ENCODE measurements at regions not wholly inside any gene's neighbourhood (a gene's known extent, or its start where the extent isn't known, plus 50 kb on each side); places are given as distances from the start of the nearest gene placed in this dataset.

DNA sequence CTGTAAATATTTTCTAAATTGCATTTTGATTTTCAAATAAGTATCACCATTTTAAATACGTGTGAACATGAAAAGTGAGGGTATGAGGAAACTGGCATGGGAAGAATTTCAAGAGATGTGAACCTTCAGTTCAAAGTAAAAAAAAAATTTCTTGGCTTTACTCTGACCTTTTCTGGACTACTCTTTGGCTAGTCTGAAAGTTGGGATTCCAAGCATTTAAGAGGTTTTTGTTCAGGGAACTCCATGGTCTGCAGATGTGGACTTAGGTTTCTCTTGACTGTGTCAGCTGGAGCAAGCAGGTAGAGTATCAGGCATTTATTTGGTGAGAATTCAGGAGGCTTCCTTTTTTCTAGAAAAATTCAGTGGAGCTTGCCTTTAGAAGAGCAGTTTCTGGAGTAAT, 311.6 kb downstream of the LRIG3 start:
- peaks cover 0 to 3% (median 0%) of the 10 kb centered on the region in 8 donors for H3K9me3 ChIP-seq
- no peaks in the 10 kb centered on the region for H3K36me3 ChIP-seq
- intact Hi-C loops (cut with DNase I; ENCODE audit: low total_unique reads): no loop called here
- no peak for DNase-seq
- 59 to 80% (median 65%) methylated on average over 1 of the region's 1 CpG for WGBS, 5 donors
- H3K27me3 ChIP-seq (replicated peaks in 1 of 7): no peaks in the 10 kb centered on the region
- no peak overlapping the region for H3K27ac ChIP-seq
- H3K4me3 ChIP-seq: no peak overlapping the region
- TF ChIP-seq POLR2A (IDR thresholded peaks at IDR 0.05): no peak
- TF ChIP-seq POLR2AphosphoS5 (IDR thresholded peaks at IDR 0.05): no peak
- TF ChIP-seq, protein P1, sequence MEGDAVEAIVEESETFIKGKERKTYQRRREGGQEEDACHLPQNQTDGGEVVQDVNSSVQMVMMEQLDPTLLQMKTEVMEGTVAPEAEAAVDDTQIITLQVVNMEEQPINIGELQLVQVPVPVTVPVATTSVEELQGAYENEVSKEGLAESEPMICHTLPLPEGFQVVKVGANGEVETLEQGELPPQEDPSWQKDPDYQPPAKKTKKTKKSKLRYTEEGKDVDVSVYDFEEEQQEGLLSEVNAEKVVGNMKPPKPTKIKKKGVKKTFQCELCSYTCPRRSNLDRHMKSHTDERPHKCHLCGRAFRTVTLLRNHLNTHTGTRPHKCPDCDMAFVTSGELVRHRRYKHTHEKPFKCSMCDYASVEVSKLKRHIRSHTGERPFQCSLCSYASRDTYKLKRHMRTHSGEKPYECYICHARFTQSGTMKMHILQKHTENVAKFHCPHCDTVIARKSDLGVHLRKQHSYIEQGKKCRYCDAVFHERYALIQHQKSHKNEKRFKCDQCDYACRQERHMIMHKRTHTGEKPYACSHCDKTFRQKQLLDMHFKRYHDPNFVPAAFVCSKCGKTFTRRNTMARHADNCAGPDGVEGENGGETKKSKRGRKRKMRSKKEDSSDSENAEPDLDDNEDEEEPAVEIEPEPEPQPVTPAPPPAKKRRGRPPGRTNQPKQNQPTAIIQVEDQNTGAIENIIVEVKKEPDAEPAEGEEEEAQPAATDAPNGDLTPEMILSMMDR (IDR thresholded peaks at IDR 0.05 in 8 of 11, conservative IDR thresholded peaks at IDR 0.05 in 3 of 11): no peak
- H3K4me1 ChIP-seq: no peaks in the 10 kb centered on the region

DNA sequence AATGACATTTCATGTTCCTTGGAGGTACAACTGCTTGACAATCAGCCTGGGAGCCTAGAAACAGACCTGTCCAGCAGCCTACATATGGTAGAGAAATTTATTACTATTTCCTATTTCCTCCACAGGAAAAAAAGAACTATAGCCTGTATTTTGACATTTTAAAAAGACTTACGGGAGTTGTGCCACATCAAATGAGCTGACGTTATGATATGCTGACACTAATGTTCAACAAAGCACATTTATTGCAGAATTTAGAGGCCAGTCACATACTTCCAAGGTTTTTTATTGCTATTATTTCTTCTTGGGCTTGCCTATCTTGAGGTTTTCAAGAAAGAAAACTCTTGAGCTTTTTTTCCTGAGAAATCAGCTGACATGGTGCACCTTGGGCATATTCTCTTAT, 305.3 kb downstream of the LRIG3 start:
- Histone ChIP-seq H3K4me1 (no peaks in the 10 kb centered on the region), H3K36me3 (no peaks in the 10 kb centered on the region), H3K9me3 (no peaks in the 10 kb centered on the region), H3K27me3 (replicated peaks in 1 of 7) (no peaks in the 10 kb centered on the region), H3K4me3 (no peak overlapping the region), H3K27ac (no peak overlapping the region)
- TF ChIP-seq POLR2AphosphoS5 (IDR thresholded peaks at IDR 0.05) (no peak), POLR2A (IDR thresholded peaks at IDR 0.05) (no peak)
- TF ChIP-seq, protein P1 (IDR thresholded peaks at IDR 0.05 in 8 of 11, conservative IDR thresholded peaks at IDR 0.05 in 3 of 11): no peak
- no peak for DNase-seq
- 33 to 38% (median 35%) methylated on average over 2 of the region's 2 CpGs for WGBS, 5 donors
- intact Hi-C loops (cut with DNase I; ENCODE audit: low total_unique reads): no loop called here

DNA sequence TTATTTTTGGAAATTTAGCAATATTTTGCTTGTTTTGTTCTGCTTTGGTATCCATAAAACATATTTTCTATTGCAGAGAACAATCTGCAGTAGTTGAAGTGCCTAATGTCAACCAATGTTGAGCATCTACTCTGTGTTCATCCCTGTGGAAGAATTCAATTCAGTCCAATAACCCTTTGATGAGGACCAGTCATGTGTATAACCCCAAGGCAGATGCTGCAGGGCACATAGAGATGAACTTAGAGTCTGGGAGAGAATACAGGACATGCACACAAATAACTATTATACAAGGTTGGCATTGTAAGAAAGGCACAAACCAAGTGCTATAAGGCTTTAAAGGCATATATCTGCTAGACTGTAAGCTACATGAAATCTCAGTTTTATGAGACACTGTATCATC, 304.7 kb downstream of the LRIG3 start:
- H3K9me3 ChIP-seq: peaks cover 0 to 3% (median 0%) of the 10 kb centered on the region in 8 donors
- no peak overlapping the region for H3K27ac ChIP-seq
- H3K27me3 ChIP-seq (replicated peaks in 1 of 7): no peaks in the 10 kb centered on the region
- H3K36me3 ChIP-seq: no peaks in the 10 kb centered on the region
- TF ChIP-seq, protein P1 (IDR thresholded peaks at IDR 0.05 in 8 of 11, conservative IDR thresholded peaks at IDR 0.05 in 3 of 11): no peak
- no peak for TF ChIP-seq POLR2AphosphoS5 (IDR thresholded peaks at IDR 0.05)
- no peak for TF ChIP-seq POLR2A (IDR thresholded peaks at IDR 0.05)
- no peaks in the 10 kb centered on the region for H3K4me1 ChIP-seq
- intact Hi-C loops (cut with DNase I; ENCODE audit: low total_unique reads): no loop called here
- no peak overlapping the region for H3K4me3 ChIP-seq
- DNase-seq: no peak

DNA sequence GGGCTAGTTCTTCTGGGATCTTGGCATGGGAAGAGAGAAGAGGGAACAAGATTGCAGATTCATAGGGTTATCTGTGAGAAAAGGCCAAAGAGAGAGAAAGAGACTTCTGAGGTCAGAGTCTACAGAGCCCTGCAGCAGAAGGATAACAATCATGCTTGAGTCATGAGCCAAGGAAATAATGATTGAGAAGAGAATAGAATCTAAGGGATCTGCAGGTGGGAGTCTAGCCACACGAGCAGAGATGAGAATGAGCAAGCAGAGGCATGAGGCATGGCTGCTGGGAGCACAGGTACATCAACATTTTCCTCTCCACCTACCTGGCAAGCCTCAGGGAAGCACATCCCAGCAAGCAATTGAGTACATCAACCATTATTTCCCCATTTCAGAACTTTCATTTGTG, 303.7 kb downstream of the LRIG3 start:
- no peak overlapping the region for H3K27ac ChIP-seq
- 37 to 55% (median 43%) methylated on average over 1 of the region's 1 CpG for WGBS, 5 donors
- H3K27me3 ChIP-seq (replicated peaks in 1 of 7): no peaks in the 10 kb centered on the region
- DNase-seq: no peak
- TF ChIP-seq POLR2AphosphoS5 (IDR thresholded peaks at IDR 0.05) (no peak), POLR2A (IDR thresholded peaks at IDR 0.05) (no peak)
- TF ChIP-seq, protein P1 (IDR thresholded peaks at IDR 0.05 in 8 of 11, conservative IDR thresholded peaks at IDR 0.05 in 3 of 11): no peak
- H3K9me3 ChIP-seq: peaks cover 0 to 8% (median 0%) of the 10 kb centered on the region in 8 donors
- H3K4me3 ChIP-seq: no peak overlapping the region
- intact Hi-C loops (cut with DNase I; ENCODE audit: low total_unique reads): no loop called here
- H3K4me1 ChIP-seq: no peaks in the 10 kb centered on the region
- no peaks in the 10 kb centered on the region for H3K36me3 ChIP-seq

All from spleen (tissue), 11 donors.